NCI-H2196 (cell line): ENCODE measurements at regions not wholly inside any gene's neighbourhood (a gene's known extent, or its start where the extent isn't known, plus 50 kb on each side); places are given as distances from the start of the nearest gene placed in this dataset.
"Not testable (repeated sequence)": the region's sequence is repeated elsewhere in the genome, so short reads cannot be mapped to it uniquely, and the experiment has no call there.

ENCODE experiments used
- DNase-seq: peaks from one replicate; lab custom pipeline; 2025; ENCODE audit not compliant: unreplicated experiment; lab: John Stamatoyannopoulos, UW

DNA sequence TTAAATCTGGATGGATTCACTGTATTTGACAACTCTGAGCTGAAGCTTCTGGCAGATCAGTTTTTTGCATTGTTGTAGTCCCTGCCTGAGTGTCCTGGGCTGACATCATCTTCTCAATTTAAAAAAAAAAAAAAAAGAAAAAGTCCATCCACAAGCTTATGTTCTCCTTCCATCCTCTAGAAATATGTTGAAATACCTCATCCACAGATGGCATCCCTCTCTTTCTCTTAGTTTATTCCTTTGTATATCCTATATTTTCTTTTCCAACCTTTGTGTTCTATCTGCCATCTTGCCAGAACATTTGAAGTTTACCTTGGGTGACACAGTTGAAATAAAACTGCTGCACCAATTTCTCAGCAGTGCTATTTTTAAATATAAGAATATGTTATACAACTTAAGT, 184.4 kb upstream of the PKN2 start:
- DNase-seq = no peak

DNA sequence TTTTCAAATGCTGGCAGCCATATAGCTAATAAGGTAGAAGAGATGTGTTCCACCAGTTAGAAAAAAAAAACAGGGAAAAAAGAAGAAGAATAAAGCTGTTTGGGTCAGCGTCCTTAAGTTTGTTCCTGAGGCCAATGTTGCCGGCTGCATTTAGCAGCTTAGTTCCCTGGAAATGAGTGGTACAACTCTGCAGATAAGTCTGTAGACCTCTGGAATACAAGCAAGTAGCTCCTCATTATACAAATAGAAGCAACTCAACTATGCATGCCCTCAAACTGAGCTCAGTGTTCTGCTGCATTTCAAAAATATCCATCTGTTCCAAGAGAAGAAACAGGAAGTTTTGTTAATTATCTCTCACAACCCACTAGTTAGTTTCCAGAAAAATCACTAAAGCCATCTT, 181.2 kb upstream of the PKN2 start:
- no peak for DNase-seq

- no peak for DNase-seq
These were observed 180.4 kb upstream of the PKN2 start for GRCh38 chr1:88503646-88504045.

DNA sequence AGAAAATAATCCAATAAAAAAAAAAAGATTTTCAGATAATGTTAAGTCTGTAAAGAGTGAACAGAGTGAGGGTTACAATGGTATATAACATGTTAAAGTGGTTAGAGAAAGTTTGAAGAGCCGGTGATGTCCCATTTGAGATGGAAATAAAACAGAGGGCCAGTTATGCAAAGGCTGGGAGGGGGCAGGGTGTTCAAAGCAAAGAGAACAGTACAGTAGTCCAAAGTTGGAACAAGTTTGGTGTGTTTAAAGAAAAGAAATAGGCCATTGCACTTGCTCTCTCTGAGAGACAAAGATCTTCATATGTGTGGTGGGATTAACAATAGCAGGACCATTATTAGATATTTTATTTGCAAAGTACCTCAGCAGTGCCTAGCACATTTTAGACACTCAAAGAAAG, 179.5 kb upstream of the PKN2 start:
- DNase-seq = no peak

- no peak for DNase-seq
These were observed 174.7 kb upstream of the PKN2 start for GRCh38 chr1:88509379-88509778.

DNA sequence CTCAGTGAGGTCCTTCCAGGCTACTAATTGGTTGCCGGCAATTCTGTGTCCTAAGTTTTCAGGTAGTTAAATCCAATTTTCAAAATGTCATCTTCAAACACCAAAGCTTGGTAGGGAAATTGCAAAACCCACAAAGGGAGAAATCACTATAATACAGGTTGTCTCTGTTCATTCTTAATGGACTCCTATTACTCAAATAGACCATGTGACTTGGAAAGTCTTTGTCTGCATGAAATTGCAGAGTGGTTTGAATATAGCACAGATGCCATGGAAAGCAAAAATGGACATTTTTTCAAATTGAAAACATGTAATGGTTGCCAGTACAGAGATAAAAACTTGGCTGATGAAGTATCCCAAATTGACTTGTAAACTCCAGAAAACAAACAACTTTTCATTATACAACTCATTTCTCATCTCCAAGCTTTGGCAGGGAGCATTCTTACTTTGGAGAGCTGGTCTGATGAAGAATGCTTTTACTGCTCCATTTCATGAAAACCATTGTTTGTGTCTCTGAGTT, 169.5 kb upstream of the PKN2 start:
- no peak for DNase-seq

GRCh38 chr1:88517499-88517898, 166.6 kb upstream of the PKN2 start:
- DNase-seq = not testable (repeated sequence)

DNA sequence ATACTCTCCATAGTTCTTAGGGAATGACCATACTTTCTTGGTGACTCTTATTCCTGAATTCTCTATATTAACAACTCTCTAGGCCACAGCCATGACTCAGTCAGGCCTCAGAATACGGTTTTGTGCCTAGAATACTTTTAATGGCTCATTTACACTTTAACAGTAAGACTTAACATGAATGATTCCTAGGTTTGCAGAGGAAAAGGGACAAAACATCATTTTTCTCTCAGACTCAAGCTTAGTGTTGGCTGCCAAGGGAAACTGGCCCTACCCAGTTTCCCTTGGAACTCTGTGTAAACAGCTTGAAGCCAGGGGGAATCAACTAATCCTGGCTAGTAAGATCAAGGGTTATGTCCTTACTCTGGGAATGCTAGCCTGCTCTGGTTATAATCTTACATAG, 164.9 kb upstream of the PKN2 start:
- DNase-seq = no peak

- no peak for DNase-seq
These were observed 160.1 kb upstream of the PKN2 start for GRCh38 chr1:88523854-88524528.

- DNase-seq = no peak
These were observed 157.6 kb upstream of the PKN2 start for GRCh38 chr1:88526456-88526855.

GRCh38 chr1:88528792-88529191, 155.3 kb upstream of the PKN2 start:
- no peak for DNase-seq

- no peak for DNase-seq
These were observed 154.5 kb upstream of the PKN2 start for GRCh38 chr1:88529581-88529980.

DNA sequence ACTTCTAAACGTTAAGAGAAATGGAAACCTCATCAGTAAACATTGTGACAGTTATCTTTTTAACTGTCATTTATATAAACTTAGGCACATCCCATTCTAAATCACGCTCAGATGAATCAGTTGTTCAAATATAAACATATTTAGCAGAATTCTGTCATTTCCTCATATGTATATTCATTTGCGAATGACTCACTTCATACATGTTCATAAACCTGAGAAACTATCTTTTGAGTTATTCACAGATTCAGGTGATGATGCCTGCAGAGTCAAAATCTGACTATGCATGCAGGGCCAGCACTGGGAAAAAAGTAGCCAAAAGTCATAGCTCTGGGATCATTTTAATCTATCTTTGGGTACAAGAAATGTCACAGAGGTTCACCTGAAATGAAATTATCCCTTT, 153.8 kb upstream of the PKN2 start:
- DNase-seq = no peak

DNA sequence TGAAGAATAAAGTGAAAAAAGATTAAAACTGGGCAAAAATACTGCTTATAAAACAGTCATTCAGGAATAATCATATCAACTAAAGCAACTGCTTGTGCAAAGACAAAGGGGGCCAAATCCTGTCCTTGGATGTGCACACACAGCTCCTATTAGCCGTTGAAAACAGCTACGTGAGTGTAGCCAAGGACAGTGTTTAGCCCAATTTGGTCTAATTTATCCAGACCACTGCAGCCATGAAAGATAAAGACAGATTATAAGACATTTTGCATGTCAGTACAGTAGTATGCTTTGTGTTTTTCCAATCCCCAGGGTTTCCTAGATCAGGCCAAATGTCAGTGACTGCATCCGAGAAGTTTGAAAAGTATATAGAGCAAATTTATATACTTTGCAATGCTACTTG, 146.3 kb upstream of the PKN2 start:
- no peak for DNase-seq

DNA sequence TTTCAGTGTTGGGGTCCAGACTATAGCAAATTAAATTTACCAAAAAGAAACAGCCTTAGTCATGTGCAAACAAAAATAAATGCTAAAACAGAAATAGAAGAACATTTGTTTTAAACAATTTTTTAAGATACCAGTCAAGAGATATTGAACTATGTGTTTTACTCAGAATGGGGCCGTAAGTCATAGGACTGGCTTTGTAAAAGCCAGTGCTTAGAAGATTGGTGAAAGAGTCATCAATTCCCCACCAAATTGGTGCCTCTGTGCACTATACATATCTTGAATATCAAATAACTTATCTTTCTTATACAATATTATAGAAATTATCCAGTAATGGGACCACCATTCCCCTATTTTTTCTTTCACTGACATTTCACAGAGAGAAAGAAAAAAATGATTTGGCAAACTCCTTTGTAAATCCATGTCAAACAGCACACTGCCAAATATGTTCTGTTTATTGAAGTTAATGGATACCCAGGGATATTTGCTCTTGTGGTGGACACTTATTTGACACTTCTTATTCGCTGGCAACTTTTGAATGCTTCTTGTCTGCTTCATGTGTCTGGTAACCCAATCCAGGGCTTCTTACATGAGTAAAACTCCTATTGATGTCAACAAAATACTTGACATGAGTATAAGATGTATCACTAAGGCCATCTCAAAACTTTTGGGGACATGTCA, 145.7 kb upstream of the PKN2 start:
- DNase-seq = no peak

DNA sequence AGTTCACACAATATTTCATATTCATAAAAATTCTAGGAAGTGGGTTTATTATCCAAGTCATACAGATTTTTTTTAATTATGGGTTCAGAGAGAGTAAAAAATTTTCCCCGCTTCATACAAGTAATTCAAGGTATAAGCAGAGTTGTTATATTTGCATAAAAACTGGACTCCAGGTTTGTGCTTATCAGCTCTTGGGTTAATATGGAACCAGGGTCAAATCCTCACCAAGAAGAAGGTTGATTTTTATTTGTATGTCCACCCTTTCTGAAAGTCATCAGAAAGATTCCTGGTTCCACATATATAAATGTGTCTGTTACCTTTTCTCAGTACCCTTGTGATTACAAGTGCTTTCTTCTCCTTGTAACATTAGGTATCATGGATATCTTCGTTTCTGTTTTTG, 143.8 kb upstream of the PKN2 start:
- DNase-seq = no peak

DNA sequence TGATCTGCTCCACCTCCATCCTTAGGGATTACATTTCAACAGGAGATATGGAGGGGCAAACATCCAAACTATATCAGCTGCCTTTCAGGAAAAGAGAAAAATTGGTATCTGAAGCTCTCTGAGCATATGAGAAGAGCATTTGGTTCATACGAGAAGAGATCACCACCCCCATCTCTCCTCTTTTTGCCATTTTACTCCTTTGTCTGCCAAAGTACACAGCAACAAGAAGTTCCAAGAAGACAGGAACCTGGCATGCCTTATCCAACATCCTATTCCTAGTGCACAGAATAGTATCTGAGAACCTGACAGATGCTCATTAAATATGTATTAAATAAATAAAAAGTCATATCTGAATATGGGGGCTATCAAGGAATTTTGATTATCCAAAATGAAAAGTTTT, 142.5 kb upstream of the PKN2 start:
- no peak for DNase-seq

GRCh38 chr1:88544195-88544594, 139.9 kb upstream of the PKN2 start:
- no peak for DNase-seq

- no peak for DNase-seq
These were observed 134.5 kb upstream of the PKN2 start for GRCh38 chr1:88549536-88549935.

- DNase-seq = no peak
These were observed 131.8 kb upstream of the PKN2 start for GRCh38 chr1:88552226-88552625.

- no peak for DNase-seq
These were observed 127.1 kb upstream of the PKN2 start for GRCh38 chr1:88557014-88557413.

DNA sequence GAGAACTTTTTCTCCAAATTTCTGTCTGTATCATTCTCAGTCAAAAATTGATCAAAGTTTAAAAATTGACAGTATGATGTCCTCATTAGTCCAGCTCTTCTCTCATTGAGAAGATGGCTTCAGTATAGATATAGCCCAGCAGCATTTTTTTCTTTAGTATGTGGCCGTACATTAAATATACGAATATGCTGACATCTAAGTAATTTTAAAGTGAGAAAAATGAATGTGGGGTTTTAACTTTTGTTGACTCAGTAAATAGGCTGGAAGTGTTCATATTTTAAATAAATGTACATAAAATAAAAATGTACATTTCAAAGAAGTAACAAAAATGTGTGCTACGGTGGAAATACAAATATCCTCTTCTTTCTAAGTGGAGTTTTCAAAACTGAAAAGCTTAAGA, 123.5 kb upstream of the PKN2 start:
- DNase-seq = no peak

- no peak for DNase-seq
These were observed 121.1 kb upstream of the PKN2 start for GRCh38 chr1:88562991-88563390.
